Midbrain (tissue), 1 donor: ENCODE measurements at regions not wholly inside any gene's neighbourhood (a gene's known extent, or its start where the extent isn't known, plus 50 kb on each side); places are given as distances from the start of the nearest gene placed in this dataset.
A peak's percentile ranks its signal among the peaks of the same experiment; 100 is the strongest.

Source experiments
- DNase-seq: peaks from one replicate; lab custom pipeline; 2025; lab: John Stamatoyannopoulos, UW

DNA sequence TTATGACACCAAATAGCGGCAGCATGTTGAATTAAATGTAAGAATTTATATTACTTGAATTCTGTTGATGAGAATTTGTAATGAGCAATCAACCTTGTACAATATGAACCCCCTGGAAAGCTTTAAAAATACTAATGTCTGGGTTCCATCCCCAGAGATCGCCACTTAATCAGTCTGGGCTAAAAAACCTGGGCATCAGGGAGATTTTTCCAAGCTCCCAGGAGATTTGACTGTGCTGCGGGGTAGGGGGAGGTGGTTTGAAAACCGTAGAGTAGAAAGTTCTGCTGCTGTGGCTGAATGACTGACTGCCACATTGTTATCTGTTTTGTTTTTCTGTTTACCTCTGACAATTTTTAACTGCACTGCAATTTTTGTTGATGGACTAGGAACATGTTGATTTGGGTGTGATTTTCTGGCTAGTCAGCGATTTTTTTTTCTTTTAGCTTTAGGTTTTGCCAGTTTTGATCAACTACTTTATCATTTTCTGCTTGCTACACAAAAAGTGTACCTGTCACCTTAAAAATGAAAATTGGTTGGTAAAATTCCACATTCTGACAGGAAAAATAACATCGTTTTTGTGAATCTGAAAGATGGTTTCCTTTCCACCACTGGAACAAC is 79.3 kb downstream of the PCTP start:
- DNase-seq, result no peak

DNA sequence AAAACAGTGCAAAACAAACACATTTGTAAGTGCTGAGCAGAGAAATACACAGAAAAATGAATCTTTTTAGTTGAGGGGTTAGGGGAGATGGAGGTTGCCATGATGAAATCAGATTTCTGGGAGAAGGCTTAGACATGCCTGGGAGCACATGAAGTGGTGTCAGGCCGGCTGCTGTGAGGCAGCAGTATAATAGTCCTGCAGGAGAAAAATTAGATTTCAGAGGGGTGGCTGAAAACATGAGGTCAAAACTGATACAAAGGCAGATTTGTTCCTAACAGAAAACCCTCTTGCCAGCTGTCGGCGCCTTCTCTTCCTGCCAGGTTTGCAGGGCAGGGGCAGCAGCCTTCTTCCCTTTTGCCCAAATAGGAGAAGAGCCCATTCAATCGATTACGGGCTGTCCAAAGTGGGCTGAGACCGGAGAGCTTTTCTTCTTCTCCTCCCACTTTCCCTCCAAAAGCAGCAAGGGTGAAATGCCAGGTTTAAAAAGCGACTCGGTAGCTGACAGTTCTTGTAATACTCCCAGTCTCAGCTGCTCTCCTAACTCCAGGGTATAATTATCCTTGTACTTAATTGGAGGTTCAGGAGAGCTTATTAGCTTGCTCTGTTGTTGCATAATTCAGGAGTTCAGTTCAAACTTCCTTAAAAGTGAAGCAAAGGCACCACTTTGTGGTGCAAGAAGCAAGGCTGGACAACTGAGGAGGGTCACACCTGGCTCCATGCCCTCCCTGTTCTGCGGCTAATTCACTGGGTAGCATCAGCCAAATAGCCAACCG is 80.0 kb downstream of the PCTP start:
- no peak for DNase-seq

DNA sequence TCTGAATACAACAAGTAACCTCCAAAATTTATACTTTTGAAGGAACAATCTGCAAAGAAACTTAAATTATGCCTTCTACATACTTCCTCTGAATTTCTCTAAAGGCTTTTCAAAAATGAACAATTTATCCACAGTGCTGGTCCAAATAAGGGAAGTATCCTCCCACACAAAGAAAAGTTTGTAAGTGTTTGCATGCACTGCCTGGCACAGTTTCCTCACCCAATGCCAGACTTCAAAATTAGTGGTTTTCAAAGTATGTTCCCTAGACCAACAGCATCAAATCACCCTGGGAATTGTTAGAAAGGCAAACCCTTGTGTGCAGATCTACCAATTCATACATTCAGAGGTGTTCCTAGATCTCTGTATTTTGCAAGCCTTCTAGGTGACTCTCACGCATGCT is 82.5 kb downstream of the PCTP start:
- DNase-seq, result no peak

DNA sequence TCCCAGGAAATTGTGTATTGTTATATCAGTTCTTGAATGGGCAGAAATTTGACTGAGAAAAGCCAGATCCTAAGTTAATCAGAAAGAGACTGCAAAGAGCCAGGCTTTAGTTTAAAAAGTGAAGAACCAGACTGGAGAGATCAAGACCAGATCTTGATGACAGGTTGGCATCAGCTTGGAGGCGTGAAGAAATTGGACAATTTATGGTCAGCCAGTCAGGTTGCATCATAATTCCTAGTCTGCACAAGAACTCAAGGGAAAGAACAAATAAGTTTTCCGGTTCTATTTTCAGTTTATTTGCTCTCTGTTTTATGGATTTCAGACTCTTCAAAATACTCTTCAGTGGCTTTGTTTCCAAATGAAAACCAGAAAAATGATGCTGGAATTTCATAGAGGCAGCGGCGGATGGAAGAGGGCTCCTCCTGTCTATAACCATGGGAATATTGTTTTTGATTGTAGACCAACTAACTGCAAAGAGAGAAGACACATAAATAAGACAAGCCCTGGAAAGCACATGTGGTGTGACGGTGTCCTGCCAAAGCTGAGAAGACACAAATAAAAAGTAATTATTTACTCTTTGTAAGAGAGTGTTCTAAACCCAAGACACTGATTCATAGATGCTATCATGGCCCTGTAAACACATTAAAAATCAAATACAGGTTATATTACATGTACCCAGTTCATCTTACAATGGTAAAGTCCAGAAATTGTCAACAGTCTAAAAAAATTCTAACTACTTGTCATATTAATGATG is 91.7 kb downstream of the PCTP start:
- DNase-seq, result no peak

DNA sequence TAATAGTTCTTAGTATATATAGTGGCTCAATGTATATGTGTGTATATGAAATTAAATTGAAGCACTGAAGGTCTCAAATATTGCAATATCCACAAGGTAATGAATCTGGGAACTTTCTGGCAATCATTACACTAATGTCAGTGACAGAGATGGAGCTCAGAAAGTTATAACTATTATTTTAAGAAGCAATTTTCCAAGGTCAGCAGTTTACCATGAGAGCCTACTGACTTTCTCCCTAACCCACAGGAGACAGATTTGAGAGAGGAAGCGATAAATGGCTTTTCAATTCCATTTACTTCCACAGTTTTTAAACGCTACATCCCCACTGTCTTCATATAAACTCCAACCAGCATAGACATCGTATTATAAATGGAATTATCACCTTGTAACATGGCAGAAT is 92.9 kb downstream of the PCTP start:
- no peak for DNase-seq

DNA sequence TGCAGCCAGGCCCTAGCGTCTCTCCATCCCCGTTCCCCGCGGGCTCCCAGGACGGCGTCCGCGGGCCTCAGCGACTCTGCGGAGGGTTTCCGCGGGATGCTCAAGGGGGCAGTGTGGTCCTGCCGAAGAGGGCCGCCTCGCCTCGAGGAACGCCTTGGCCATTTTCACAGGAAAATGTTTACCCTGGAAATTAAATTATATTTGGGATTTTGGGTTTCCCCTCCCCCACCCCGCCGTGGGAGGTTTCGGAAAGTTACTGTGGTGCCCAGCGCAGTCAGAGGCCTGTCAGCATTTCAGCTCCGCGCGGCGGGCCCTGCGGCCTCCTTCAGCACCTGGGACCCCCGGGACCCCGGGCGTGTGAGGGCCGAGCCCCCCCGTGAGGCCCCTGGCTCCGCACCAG is 94.5 kb downstream of the PCTP start:
- peak; percentile 15 for DNase-seq

DNA sequence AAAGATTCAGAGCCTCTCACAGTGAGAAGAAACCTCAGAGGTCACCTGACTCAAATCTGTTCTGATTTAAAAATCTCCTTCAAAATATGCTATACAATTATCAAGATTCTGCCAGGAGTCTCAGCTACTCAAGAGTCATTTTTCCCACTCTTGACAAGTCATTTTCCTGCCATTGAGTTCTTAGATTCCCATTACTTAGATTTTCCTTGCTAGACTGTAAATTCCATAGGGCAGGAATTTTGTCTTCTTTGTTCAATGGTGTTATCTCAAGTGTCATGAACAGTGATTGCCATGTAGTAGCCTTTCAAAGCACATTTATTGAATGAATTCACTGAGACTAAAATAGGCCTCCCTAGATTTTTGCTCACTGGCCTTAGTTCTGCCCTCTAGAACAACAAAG is 95.9 kb downstream of the PCTP start:
- no peak for DNase-seq

DNA sequence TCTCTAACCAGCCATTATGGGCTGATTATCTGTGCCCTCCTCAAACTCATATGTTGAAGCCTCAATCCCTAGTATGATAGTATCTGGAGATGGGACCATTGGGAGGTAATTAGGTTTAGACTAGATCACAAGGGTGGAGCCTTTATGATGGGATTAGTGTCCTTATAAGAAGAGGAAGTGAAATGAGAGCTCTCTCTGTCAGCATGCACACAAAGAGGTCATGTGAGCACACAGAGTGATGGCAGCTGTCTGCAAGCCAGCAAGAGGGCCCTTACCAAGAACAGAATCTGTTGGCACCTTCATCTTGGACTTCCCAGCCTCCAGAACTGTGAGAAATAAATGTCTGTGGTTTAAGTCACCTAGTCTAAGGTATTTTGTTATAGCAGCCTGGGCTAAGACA is 101.9 kb downstream of the PCTP start:
- no peak for DNase-seq

DNA sequence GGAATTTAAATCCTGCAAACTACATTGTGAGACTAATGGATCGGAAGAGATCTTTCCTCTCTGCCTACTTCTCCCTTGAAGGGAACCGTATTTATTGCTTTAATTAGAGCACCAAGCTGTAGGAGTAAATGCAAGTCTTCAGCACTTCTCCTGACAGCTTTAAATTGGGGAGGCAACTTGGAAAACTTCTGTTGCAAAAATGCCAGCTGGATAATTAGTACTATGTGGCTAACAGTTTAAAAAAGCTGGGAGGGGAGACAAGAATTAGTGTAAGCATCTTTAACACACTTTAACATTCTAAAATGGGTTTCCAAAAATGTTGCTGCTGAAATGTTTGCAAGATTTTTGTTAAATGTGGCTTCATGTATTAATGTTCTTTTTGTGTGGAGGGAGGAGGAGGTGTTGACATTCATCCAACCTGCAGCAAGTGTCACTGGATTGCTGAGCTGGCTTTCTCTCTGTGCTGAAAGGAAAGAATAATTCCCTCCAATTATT is 108.5 kb downstream of the PCTP start:
- no peak for DNase-seq

DNA sequence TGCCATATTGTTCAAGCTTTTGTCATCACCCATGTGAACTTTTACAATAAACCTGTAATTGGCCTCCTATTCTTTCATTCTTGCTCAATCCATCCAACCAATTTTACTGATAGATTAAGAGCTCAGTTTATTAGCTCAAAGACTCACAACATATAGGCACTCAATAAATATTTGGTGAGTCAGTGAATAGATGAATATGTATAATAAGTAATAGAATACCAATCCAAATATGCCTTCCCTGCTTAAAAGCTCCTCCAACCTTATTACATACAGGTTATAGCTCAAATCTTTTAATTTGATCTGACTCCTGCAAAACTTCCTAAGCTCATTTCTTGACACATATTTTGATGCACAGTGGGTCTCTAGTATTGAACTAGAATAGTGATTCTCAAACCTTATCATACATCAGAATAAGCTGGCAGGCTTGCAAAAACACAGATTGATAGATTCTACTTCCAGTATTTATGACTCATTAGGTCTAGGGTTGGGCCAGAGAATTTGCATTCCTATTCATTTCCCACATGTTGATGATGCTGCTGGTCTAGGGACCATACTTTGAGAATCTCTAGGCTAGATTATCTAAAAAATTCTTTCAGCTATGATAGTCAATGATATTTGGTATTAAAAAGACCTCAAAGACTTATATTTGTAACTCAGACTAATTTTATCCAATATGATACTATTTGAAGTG is 114.4 kb downstream of the PCTP start:
- no peak for DNase-seq

DNA sequence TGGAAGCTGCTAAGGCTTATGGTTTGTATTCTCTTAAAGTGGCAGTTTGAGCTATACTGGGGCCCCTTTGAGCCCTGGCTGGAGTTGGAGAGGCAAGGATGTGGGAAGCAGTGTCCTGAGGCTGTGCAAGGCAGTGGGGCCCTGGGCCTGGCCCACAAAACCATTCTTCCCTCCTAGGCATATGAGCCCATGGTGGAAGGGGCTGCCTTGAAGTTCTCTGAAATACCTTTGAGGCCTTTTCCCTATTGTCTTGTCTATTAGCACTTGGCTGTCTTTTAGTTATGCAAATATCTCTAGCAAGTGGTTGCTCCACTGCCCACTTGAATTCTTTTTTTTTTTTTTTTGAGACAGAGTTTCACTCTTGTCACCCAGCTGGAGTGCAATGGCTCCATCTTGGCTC is 119.2 kb downstream of the PCTP start:
- DNase-seq, result no peak

DNA sequence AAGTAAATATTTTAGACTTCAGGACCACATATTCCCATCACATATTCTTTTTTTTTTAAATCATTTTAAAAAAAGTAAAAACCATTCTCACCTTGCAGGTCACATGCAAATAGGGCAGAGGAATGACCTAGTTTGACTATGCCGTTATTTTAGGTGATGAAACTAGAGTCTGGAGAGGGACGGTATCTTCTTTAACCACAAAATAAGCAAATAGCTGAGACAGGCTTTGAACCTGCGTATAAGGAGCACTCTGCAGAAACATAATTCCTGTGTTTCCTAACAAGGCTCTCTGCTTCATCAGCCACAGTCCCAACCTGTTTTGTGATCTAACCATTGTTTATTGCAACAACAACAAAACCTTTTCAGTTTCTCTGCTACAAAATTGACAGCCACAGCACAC is 121.5 kb downstream of the PCTP start:
- DNase-seq, result no peak

DNA sequence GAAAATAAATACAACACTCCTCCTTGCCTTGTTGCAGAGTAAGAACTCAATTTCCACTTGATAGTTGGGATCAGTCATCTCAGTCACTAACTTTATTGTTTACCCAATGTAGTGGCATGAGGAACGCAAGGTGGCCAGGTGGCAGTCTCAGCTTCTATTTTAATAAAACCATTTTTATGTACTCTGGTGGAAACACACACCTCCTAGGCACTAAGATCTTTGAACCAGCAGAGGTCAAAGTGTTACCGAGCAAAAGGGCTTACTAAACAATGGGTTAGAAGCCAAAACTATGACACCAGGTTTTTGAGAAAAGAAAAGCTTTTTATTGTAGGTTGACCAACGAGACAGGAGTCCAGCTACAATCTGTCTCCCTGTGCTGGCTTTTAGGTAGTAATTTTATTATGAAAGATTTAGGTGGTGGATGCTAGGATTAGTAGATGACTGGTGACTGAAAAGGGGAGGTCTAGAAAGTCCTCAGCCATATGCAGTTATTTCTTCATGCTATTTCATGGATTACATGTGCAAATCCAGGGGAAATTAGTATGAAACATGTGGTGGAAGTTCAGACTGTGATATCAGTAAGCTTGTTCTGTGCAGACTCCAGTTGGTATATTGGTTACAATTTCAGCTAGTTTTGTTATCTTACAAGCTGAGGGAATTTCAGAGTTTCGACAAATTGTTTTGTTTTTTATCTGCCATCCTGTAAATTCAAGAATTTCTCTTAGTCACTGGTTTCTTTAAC is 122.3 kb downstream of the PCTP start:
- no peak for DNase-seq

DNA sequence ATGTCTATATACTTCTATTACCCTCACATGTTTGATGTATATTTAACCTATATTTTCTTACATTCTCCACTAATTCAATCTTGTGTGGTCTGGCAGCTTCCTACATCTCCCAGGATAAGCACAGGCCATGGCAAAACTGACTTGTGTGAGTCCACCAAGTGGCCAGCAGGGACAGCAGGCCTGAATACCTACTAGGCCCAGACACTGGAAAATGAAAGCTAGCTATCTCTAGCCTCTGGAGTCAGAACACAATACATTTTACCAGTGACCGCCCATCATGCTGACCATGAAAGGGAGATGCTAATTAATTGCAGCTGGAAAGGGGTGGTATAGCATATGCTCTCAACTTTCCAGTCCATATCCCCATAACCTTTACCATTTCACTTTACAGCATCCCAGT is 132.3 kb downstream of the PCTP start:
- DNase-seq, result no peak

DNA sequence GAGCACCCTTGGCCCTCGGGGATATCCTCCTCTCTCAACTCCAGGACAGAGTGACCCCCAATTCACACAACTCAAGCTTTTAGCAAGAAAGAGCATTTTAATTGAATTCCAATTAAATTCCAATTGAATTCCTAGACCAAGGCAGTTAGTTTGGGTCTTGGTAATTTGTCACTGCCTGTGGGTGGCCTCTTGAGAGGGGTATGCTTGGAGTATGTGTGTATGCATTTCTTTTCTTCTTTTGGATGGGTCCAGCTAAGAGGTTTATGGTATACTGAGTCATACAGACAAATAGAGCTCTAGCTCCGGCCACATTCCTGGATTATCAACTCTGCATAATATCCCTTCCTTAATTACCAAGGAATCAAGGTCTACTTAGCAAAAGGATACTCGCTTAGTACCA is 136.7 kb downstream of the PCTP start:
- no peak for DNase-seq

DNA sequence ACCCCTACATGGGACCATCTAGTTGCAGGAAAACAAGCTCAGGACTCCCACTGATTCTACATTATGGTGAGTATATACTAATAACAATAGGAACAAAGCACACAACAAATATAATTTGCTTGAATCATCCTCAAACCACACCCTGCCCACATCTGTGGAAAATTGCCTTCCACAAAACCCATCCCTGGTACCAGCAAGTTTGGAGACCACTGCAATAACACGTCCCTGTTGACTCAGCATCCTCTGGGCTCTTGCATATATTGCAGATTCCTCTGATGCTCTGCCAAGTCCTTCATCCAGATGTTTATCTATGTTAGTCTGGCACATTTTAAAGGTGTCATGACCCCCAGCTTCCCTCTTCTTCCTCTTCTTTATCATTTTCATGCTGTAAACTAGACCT is 138.4 kb downstream of the PCTP start:
- no peak for DNase-seq

DNA sequence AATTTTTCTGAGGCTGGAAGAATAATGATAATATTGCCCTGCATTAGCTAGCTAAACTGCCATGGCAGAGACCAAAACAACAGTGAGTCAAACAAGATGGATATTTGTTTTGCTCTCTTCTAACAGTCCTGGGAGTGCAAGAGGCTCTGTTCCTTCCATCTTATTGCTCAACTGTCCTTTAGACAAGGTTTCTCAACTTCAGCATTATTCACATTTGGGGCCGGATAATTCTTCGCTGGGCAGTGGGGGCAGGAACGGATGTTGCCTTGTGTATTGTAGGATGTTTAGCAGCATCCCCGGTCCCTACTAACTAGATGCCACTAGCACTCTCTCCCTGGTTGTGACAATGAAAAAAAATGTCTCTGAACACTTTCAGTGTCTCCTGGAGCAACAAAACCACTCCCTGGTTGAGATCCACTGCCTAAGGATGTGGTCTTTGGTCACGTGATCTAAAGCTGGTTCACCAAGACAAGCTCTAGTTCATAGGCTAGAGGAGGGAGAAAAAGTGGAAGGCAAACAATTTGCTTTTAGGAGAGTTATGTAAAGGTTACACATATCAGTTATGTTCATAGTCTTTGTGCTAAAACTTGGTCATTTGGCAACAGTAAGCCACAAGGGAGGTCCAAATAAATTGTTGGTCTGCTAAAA is 144.4 kb downstream of the PCTP start:
- no peak for DNase-seq

DNA sequence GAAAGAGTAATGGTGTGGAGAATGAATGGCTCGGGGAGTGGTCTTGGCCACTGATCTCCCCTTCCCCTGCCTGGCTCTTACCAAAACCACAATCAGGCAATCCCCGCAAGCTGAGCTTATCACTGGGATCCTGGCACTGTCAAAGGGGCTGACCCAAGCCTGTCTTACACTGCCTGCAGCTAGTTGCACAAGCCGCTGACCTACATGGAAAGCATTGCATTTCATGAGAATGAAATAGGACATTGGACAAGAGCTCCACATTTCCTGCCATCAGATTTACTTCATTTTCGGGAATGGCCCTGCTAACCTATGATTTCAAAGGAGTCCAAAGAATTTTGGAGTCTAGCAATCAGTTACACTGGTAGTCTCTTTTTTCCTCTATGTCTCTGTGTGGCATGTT is 146.4 kb downstream of the PCTP start:
- DNase-seq, result no peak

DNA sequence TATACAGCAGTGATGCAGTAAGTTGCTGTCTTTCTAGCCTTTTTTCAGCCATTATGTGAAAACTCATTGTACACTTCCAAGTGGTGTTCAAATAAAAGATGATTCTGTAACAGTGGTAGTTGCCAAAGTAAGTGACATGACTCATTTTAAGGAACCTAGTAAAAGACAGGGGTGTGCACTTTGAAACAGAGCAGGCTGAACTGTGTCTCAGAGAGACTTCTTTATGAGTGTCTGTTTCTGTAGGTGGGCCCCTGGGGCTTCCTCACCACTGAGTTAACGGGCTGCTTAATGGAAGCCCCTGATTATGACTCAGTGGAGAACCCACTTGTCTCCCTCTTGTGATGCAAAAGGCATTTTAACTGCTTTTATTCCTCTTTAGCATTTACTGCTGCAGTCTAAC is 147.3 kb downstream of the PCTP start:
- no peak for DNase-seq

DNA sequence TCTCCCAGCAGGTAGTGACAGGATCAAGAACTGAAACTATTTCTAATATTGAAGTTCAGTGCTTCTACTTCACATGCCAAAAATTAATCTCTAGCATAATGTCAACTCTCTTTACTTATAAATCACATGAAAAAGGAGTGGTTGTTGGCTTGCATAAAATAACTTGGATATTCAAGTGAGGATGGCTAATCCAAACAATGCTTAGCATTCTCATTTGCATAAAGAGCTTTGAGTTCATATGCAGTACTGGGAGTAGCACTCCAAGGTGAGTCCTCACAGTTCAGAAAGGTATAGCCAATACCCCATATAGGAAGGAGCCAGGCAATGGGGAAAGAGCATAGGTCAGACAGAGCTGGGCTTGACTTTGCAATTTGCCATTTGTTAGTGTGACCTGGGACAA is 149.3 kb downstream of the PCTP start:
- DNase-seq, result no peak

DNA sequence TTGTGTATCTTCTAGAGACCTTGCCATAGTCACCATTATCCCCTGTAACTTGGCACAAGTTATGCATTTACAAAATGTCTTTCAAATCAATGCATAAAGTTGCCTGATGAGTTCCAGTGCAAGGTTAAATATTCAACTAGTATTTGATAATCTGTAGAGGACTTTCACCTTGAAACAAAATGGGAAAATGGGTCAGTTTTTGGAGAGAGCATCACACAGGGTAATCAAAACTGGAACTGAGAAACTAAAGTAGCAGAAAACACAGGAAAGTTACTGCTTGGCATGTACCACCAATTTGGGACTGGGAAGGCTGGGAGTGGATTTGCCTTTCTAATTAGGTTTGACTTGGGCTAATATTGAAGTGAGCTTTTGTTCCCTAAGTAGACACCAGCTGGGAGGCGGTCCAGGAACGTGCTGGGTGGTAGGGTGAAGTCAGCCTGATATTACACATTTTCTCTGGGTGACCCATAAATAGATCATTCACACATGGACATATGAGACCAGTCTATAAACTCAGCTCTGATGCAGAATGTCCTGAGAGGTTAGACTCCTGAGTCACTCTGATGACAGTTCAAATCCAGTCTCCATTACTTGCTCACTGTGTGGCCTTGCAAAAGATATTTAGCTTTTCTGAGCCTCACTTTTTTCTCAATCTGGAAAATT is 152.3 kb downstream of the PCTP start:
- no peak for DNase-seq
